HG02884 (cell line): ENCODE measurements at regions not wholly inside any gene's neighbourhood (a gene's known extent, or its start where the extent isn't known, plus 50 kb on each side); places are given as distances from the start of the nearest gene placed in this dataset.
"Not testable (repeated sequence)": the region's sequence is repeated elsewhere in the genome, so short reads cannot be mapped to it uniquely, and the experiment has no call there.

Experiments used
- ATAC-seq: cut with Tn5 transposase; IDR thresholded peaks from one replicate; pipeline ENCODE4 v1.9.1; 2021; ENCODE audit warnings: mild to moderate bottlenecking, moderate library complexity; ENCODE audit not compliant: unreplicated experiment

DNA sequence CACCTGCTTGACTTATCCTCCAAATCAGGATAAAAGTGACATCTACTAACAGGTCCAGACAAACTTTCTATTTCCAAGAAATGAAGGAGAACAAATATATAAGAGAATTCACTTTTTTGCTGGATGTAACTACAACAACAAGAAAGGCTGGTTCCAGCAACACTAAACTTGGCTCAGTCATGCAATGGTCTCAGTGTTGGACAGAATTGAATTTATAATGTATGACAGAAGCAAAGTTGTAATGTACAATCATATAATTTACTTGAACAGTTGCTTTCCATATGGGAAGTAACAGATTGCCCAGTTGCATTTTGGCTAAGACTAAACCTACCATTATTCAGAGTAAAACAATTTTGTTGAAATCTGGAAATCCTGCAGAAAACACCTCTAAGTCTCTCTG is 183.3 kb upstream of the INTU start:
- no peak for ATAC-seq

DNA sequence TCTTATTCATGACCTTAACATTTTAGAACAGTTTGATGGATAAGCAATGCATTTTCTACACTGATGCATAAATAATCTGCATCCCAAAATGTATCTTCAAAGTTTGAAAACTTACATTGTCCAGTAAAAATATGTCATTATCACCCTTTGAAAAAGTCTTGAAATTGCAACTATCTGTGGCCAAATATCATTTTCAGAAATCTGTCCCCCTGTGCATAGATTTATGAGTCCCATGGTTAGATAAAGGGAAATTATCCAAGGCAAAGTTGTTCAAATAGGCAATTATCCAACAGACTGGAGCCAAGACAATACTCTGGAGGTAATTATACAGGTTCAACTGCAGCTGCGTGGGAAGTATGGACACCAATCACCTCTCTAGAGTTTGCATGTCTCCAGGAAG is 182.5 kb upstream of the INTU start:
- no peak for ATAC-seq

DNA sequence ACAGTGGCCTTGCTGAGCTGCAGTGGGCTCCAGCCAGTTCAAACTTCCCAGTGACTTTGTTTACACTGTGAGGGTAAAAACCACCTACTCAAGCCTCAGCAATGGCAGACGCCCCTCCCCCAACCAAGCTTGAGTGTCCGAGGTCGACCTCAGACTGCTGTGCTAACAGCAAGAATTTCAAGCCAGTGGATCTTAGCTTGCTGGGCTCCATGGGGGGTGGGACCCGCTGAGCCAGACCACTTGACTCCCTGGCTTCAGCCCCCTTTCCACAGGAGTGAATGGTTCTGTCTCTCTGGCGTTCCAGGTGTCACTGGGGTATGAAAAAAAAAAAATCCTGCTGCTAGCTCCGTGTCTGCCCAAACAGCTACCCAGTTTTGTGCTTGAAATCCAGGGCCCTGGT is 168.9 kb upstream of the INTU start:
- ATAC-seq = no peak

- ATAC-seq = no peak
Observed at GRCh38 chr4:127469542-127469941, 163.2 kb upstream of the INTU start.

DNA sequence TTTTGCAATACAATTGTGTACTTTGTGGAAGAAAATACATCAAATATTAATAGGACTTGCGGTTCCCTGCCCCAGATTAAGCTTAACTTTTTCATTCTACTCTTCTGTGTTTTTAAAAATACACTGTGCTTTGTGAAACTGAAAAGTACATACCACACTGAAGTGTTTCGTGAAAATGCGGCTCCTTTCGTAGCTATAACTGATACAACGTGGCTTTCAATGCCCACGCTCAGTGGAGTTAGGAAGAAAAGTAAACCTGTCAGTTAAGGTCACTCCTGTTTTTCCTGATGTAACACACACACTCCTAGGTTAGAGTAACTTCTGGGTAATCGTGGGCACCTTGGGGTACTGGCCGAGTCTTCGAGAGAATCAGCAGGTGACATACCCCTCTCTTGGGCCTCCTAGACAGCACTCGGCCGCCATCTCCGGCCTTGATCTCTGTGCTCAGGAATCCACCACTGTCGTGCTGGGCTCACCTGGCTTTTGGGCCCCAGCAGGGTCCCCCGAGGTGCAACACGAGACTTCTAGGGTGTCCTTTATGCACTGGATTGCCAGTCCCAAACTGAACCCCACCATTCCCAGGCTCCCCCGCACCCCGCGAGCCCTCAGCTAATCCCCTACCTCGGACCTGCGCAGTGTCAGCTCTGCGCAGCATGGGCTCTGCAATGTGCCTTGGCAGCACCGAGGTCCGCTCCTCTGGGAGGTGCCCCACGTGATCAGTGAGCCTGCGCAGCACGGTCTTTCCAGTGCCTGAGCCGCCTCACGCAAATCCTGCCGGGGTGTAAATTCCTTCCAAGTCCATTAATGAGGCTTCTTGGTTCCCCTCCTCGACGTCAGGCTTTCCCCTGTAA is 162.6 kb upstream of the INTU start:
- ATAC-seq = no peak

GRCh38 chr4:127478271-127478670 is 154.5 kb upstream of the INTU start:
- not testable (repeated sequence) for ATAC-seq

DNA sequence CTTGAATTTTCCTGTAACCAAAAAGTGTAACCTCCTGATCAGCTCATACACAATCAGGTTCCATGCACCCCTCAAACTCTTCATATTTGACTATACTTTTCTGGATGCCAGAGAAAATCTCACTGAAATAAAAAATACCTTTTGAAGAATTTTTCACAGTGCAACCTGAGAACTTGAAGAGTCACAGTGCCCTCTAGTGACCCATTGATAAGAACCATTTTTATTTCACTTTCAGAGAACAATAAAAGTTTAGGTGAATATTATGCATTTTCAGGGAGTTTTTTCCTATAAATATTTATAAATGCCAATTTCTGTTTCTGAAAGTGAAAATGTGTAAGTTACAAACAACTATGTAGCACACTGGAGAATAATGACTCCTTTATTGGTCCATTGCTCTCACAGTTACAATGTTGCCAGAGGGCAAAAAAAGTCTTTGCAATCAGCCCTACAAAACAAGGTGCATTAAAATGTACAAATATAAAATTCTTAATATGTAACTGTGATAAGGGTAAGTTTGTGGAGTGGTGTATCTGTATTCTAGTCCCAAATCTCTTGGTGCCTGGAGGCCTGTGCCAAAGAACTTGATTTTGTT is 153.6 kb upstream of the INTU start:
- no peak for ATAC-seq

- ATAC-seq = no peak
Observed at GRCh38 chr4:127482049-127482448, 150.7 kb upstream of the INTU start.

GRCh38 chr4:127484117-127484516 is 148.6 kb upstream of the INTU start:
- ATAC-seq = no peak

GRCh38 chr4:127486248-127486647 is 146.5 kb upstream of the INTU start:
- no peak for ATAC-seq

DNA sequence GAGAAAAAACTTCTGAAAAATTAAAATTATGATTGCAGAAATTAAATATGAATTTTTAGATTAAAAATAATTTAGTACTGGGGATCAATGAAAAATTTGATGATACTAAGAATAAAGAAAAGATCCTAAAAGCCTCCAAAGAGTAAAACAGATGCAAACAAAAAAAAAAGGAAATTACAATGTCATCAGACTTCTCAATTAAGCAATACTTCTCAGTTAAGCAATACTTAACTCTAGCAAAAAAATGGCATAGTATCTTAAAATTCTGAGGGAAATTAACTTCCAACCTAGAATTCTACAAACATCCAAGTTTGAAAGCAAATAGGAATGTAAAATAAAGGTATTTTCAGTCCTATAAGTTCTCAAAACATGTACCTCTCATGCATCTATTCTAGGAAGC is 141.2 kb upstream of the INTU start:
- ATAC-seq = no peak

DNA sequence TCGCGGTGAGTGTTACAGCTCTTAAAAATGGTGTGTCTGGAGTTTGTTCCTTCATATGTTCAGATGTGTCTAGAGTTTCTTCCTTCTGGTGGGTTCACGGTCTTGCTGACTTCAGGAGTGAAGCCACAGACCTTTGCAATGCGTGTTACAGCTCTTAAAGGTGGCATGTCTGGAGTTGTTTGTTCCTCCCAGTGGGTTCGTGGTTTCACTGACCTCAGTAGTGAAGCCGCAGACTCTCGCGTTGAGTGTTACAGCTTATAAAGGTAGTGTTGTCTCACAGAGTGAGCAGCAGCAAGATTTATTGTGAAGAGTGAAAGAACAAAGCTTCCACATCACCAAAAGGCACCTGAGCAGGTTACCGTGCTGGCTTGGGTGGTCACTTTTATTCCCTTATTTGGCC is 135.9 kb upstream of the INTU start:
- not testable (repeated sequence) for ATAC-seq

- no peak for ATAC-seq
Observed at GRCh38 chr4:127498366-127498765, 134.4 kb upstream of the INTU start.

DNA sequence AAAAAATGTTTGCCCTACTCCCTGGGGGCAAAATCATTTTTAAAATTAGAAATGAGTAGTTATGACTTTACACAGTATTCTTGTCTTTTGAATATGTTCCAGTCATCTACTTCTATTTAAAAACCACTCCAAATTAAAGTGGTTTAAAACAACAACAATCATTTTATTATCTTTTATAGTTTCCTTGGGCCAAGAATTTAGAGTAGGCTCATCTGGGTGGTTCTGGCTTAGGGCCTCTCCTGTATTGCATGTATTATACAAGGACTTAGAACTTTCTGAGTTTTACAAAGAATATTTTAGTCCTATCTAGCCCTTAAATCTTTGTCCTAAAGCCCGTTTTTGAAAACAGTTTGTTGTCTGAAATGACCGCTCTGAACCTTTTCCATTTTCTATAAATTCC is 132.5 kb upstream of the INTU start:
- ATAC-seq = no peak

DNA sequence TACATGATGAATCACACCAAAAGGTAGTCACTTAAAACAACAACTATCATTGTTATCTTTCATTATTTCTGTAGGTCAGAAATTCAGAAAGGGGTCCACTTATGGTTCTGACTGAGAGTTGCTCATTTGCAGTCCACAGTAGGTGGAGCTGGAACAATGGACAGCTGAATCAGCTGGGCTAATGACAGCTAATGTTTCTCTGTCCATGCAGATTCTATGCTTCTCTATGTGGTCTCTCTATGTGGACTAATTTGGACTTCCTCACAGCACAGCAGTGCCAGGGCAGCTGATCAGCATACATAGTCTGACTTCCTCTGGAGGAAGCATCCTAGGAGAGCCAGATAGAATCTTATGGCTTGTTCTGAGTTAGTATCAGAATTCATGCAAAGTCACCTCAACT is 131.7 kb upstream of the INTU start:
- no peak for ATAC-seq

DNA sequence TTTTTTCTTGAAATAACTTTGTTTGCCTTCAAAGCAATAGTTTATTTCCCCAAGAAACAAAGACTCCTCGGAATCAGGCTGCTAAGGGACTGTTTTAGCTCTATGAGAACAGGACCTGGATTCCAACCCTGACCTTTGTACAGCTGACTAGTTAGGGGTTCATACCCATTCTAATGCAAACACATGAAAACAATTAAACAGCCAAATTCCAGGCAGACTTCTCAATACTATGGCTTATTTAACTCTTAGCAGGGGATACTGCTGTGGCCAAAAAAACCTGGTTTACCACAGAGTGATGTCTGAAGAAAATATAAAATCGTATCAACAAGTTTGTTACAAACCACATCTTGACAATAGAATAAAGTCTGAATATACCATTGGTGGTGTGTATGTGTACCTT is 129.6 kb upstream of the INTU start:
- ATAC-seq = no peak

- ATAC-seq = no peak
Observed at GRCh38 chr4:127505203-127505602, 127.6 kb upstream of the INTU start.

DNA sequence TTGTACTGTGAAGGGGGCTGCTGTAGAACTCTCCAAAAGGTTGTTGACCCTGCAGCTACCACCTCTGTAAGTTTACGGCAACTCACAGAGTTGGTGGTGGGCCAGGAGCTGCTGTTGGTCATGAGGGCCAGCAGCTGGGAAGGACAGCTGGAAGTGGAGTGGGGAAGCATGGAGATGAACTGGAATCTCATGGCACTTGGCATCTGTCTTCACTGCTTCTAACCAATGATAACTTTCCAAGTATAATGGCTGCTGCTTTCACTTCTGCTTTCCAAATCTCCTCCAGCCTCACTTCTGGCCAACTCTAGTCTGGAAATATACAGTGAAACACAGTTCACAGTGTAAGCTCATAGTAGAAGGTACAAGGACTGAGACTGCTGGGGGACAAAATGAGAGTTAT is 126.5 kb upstream of the INTU start:
- ATAC-seq = no peak

DNA sequence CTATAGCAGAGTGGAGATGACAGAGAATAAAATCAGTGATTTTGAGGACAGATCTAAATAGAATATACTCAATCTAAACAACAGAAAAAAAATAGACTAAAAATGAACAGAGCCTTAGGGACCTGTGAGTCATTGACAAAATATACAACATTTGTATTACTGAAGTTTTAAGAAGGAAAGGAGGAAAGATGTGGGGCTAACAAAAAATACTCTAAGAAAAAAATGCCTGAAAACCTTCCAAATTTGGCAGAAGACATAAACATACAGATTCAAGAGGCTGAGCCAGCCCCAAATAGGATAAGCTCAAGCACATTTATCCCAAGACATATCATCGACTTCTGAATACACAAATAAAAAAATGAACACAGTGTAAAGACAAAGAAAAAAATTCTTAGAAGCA is 123.6 kb upstream of the INTU start:
- ATAC-seq = no peak

DNA sequence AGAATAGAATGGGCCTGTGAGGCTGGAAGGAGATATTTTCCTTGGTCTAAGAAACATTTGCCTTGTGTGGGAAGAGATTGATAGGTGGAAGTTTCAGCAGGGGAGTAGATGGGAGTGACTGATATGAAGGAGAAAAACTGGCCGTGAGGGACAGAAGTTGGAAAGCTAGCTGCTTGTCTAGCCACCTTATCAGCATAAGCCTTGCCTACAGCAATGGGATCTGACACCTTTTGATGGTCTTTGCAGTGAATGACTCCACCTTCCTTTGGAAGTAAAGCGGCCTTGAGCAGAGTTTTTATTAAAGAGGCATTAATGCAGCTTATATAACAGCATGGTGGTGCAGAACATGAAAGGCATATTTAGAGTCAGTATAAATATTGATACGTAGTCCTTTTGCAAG is 120.1 kb upstream of the INTU start:
- not testable (repeated sequence) for ATAC-seq

DNA sequence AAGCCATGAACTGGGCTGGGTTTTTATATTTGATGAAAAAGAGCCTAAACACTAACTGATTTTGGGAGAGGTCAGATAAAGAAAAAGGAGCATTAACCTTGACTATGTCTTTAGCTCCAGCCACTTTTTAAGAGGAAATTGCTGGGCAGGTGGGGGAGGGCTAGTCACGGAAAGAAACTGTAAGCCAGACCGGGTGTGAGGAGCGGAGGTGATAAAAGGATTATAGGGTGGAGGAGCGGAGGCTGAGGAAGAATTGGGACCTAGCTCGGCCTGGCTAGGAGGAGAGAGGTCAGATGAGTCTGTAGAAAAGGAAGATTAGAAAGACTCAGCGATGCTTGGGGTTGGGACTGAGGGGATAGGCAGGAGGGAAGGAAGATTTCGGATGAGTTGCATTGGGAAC is 117.5 kb upstream of the INTU start:
- not testable (repeated sequence) for ATAC-seq

- ATAC-seq = no peak
Observed at GRCh38 chr4:127518046-127518445, 114.7 kb upstream of the INTU start.

- ATAC-seq = no peak
Observed at GRCh38 chr4:127521463-127521862, 111.3 kb upstream of the INTU start.
